Glomerular visceral epithelial cell (primary cell): ENCODE measurements at regions not wholly inside any gene's neighbourhood (a gene's known extent, or its start where the extent isn't known, plus 50 kb on each side); places are given as distances from the start of the nearest gene placed in this dataset.
"Not testable (repeated sequence)": the region's sequence is repeated elsewhere in the genome, so short reads cannot be mapped to it uniquely, and the experiment has no call there.

Experiments used
- DNase-seq: peaks from one replicate; pipeline ENCODE4 v3.0.0-alpha.2; 2016; ENCODE audit errors: extremely low spot score

- no peak for DNase-seq
These were observed 782.5 kb downstream of the TMEM121 start for GRCh38 chr14:106308839-106309389.

GRCh38 chr14:106309423-106309822, 783.0 kb downstream of the TMEM121 start:
- no peak for DNase-seq

GRCh38 chr14:106315436-106315835, 789.1 kb downstream of the TMEM121 start:
- no peak for DNase-seq

- no peak for DNase-seq
These were observed 791.2 kb downstream of the TMEM121 start for GRCh38 chr14:106317593-106317992.

GRCh38 chr14:106318700-106319099, 792.3 kb downstream of the TMEM121 start:
- no peak for DNase-seq

- DNase-seq: not testable (repeated sequence)
These were observed 797.6 kb downstream of the TMEM121 start for GRCh38 chr14:106323970-106324369.

- DNase-seq: no peak
These were observed 800.9 kb downstream of the TMEM121 start for GRCh38 chr14:106327234-106327633.

- not testable (repeated sequence) for DNase-seq
These were observed 801.4 kb downstream of the TMEM121 start for GRCh38 chr14:106327702-106328353.

- DNase-seq: not testable (repeated sequence)
These were observed 802.9 kb downstream of the TMEM121 start for GRCh38 chr14:106329243-106329642.

- DNase-seq: not testable (repeated sequence)
These were observed 803.8 kb downstream of the TMEM121 start for GRCh38 chr14:106329987-106330774.

GRCh38 chr14:106334428-106335109, 808.2 kb downstream of the TMEM121 start:
- DNase-seq: not testable (repeated sequence)

- DNase-seq: not testable (repeated sequence)
These were observed 808.7 kb downstream of the TMEM121 start for GRCh38 chr14:106335110-106335429.

GRCh38 chr14:106338775-106339174, 812.4 kb downstream of the TMEM121 start:
- DNase-seq: not testable (repeated sequence)

GRCh38 chr14:106340658-106341057, 814.3 kb downstream of the TMEM121 start:
- DNase-seq: not testable (repeated sequence)

GRCh38 chr14:106341161-106341560, 814.8 kb downstream of the TMEM121 start:
- DNase-seq: not testable (repeated sequence)

- no peak for DNase-seq
These were observed 817.2 kb downstream of the TMEM121 start for GRCh38 chr14:106343626-106344025.

- not testable (repeated sequence) for DNase-seq
These were observed 817.8 kb downstream of the TMEM121 start for GRCh38 chr14:106344065-106344614.

GRCh38 chr14:106344791-106345479, 818.6 kb downstream of the TMEM121 start:
- DNase-seq: not testable (repeated sequence)

GRCh38 chr14:106346084-106346483, 819.7 kb downstream of the TMEM121 start:
- no peak for DNase-seq

- no peak for DNase-seq
These were observed 820.3 kb downstream of the TMEM121 start for GRCh38 chr14:106346534-106347290.
